Hepatocyte (in vitro differentiated cells): ENCODE measurements at regions not wholly inside any gene's neighbourhood (a gene's known extent, or its start where the extent isn't known, plus 50 kb on each side); places are given as distances from the start of the nearest gene placed in this dataset.

Experiments used
- DNase-seq: peaks from one replicate; pipeline ENCODE4 v3.0.0-alpha.2; 2016; ENCODE audit warnings: low spot score
- H2AFZ ChIP-seq: fragments of 200-600 bp; sonication (generic); 2 replicates; pipeline ENCODE4 v1.6.0; 2016; ENCODE audit warnings: antibody characterized with exemption, mild to moderate bottlenecking
- H3K27ac ChIP-seq: fragments of 200-600 bp; sonication (generic); 2 replicates; pipeline ENCODE4 v1.5.1; 2016; ENCODE audit warnings: mild to moderate bottlenecking
- H3K27me3 ChIP-seq: fragments of 200-600 bp; sonication (generic); 2 replicates; pipeline ENCODE4 v1.6.1; 2016
- H3K36me3 ChIP-seq: fragments of 200-600 bp; sonication (generic); replicated peaks from 2 replicates; pipeline ENCODE4 v1.5.1; 2016; ENCODE audit warnings: low read depth; ENCODE audit not compliant: insufficient read depth
- H3K4me1 ChIP-seq: fragments of 200-600 bp; sonication (generic); 2 replicates; pipeline ENCODE4 v1.5.1; 2016; ENCODE audit warnings: mild to moderate bottlenecking, moderate library complexity; ENCODE audit not compliant: insufficient read depth
- H3K4me2 ChIP-seq: fragments of 200-600 bp; sonication (generic); 2 replicates; pipeline ENCODE4 v1.6.0; 2016
- H3K4me3 ChIP-seq: fragments of 200-600 bp; sonication (generic); 2 replicates; pipeline ENCODE4 v1.5.1; 2016; ENCODE audit warnings: mild to moderate bottlenecking
- H3K79me2 ChIP-seq: fragments of 200-600 bp; sonication (generic); 2 replicates; pipeline ENCODE4 v1.6.0; 2017; ENCODE audit warnings: mild to moderate bottlenecking
- H3K9me2 ChIP-seq: fragments of 200-600 bp; sonication (generic); replicated peaks from 2 replicates; pipeline ENCODE4 v1.6.0; 2017; ENCODE audit warnings: mild to moderate bottlenecking; ENCODE audit not compliant: insufficient read depth
- H3K9me3 ChIP-seq: fragments of 200-600 bp; sonication (generic); 2 replicates; pipeline ENCODE4 v1.5.1; 2016; ENCODE audit warnings: low read depth, mild to moderate bottlenecking
- H4K20me1 ChIP-seq: fragments of 200-600 bp; sonication (generic); 2 replicates; pipeline ENCODE4 v1.6.0; 2016; ENCODE audit warnings: mild to moderate bottlenecking; ENCODE audit not compliant: insufficient read depth, poor library complexity, severe bottlenecking
- EZH2 ChIP-seq: fragments of 200-600 bp; sonication (generic); IDR thresholded peaks from 2 replicates; pipeline ENCODE4 v1.6.1; 2016; ENCODE audit warnings: antibody characterized with exemption, mild to moderate bottlenecking, borderline replicate concordance
- EZH2phosphoT487 ChIP-seq: fragments of 200-600 bp; sonication (generic); IDR thresholded peaks from one replicate; pipeline ENCODE4 v1.6.1; 2018; ENCODE audit warnings: antibody characterized with exemption, mild to moderate bottlenecking, low read depth, moderate library complexity; ENCODE audit not compliant: unreplicated experiment, severe bottlenecking
- WGBS: methylation state at CpG from one replicate; pipeline ENCODE4 v1.1.6; 2016; ENCODE audit warnings: low lambda C conversion rate; ENCODE audit errors: missing lambda C conversion rate; 5-methylcytosine and 5-hydroxymethylcytosine counted together
- TF ChIP-seq, protein P1 (sequence below): fragments of 200-600 bp; sonication (generic); IDR thresholded peaks from 2 replicates; pipeline ENCODE4 v1.5.1; 2016; ENCODE audit warnings: antibody characterized with exemption, mild to moderate bottlenecking; ENCODE audit not compliant: poor library complexity

- no peak for DNase-seq
- Histone ChIP-seq H2AFZ (no peak overlapping the region), H3K9me2 (no peaks in the 10 kb centered on the region), H4K20me1 (no peaks in the 10 kb centered on the region), H3K9me3 (no peaks in the 10 kb centered on the region), H3K4me3 (no peak overlapping the region), H3K4me1 (no peaks in the 10 kb centered on the region), H3K79me2 (no peaks in the 10 kb centered on the region), H3K27me3 (no peaks in the 10 kb centered on the region), H3K36me3 (no peaks in the 10 kb centered on the region), H3K4me2 (no peak overlapping the region), H3K27ac (no peak overlapping the region)
- TF ChIP-seq EZH2, result no peak
- no peak for TF ChIP-seq EZH2phosphoT487
- TF ChIP-seq, protein P1, sequence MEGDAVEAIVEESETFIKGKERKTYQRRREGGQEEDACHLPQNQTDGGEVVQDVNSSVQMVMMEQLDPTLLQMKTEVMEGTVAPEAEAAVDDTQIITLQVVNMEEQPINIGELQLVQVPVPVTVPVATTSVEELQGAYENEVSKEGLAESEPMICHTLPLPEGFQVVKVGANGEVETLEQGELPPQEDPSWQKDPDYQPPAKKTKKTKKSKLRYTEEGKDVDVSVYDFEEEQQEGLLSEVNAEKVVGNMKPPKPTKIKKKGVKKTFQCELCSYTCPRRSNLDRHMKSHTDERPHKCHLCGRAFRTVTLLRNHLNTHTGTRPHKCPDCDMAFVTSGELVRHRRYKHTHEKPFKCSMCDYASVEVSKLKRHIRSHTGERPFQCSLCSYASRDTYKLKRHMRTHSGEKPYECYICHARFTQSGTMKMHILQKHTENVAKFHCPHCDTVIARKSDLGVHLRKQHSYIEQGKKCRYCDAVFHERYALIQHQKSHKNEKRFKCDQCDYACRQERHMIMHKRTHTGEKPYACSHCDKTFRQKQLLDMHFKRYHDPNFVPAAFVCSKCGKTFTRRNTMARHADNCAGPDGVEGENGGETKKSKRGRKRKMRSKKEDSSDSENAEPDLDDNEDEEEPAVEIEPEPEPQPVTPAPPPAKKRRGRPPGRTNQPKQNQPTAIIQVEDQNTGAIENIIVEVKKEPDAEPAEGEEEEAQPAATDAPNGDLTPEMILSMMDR, result no peak
- 56% methylated on average over 3 of the region's 3 CpGs for WGBS
Measured at GRCh38 chr13:95462801-95463200, 89.7 kb upstream of the CLDN10 start.

DNA sequence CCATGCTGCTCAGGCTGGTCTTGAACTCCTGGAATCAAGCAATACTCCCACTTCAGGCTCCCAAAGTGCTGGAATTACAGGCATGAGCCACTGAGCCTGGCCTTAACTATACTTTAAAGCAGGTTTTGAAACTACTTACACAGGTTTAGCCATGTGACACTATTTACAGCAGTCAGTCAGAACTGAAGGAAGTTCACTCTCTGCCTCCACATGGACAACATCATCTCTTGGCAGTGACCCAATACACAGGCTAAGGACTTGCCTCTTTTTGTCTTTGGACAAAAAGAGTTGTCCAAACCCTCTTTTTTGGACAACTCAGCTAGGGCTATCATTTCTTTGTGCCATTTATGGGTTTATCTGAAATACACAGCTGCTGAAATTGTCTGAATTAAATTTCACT, 89.0 kb upstream of the CLDN10 start:
- no peak overlapping the region for H2AFZ ChIP-seq
- no peaks in the 10 kb centered on the region for H3K27me3 ChIP-seq
- H3K79me2 ChIP-seq, result no peaks in the 10 kb centered on the region
- H3K4me2 ChIP-seq, result no peak overlapping the region
- no peak overlapping the region for H3K27ac ChIP-seq
- no peak for DNase-seq
- no peak overlapping the region for H3K4me3 ChIP-seq
- H3K4me1 ChIP-seq, result no peaks in the 10 kb centered on the region
- H3K9me2 ChIP-seq, result no peaks in the 10 kb centered on the region
- no peaks in the 10 kb centered on the region for H4K20me1 ChIP-seq
- no peaks in the 10 kb centered on the region for H3K9me3 ChIP-seq
- no peaks in the 10 kb centered on the region for H3K36me3 ChIP-seq
- TF ChIP-seq EZH2phosphoT487 (no peak), EZH2 (no peak)
- TF ChIP-seq, protein P1, result no peak

GRCh38 chr13:95470574-95471366, 81.8 kb upstream of the CLDN10 start:
- Histone ChIP-seq H3K27ac (no peak overlapping the region), H3K36me3 (no peaks in the 10 kb centered on the region), H3K27me3 (no peaks in the 10 kb centered on the region), H3K4me1 (no peaks in the 10 kb centered on the region), H3K4me3 (no peak overlapping the region), H3K79me2 (no peaks in the 10 kb centered on the region), H3K9me3 (no peaks in the 10 kb centered on the region), H2AFZ (no peak overlapping the region), H3K4me2 (no peak overlapping the region), H4K20me1 (no peaks in the 10 kb centered on the region), H3K9me2 (no peaks in the 10 kb centered on the region)
- no peak for TF ChIP-seq EZH2
- TF ChIP-seq, protein P1, result no peak
- no peak for TF ChIP-seq EZH2phosphoT487
- 76% methylated on average over 19 of the region's 19 CpGs for WGBS
- DNase-seq, result no peak

GRCh38 chr13:95471960-95472359, 80.6 kb upstream of the CLDN10 start:
- WGBS, result 94% methylated on average over 2 of the region's 2 CpGs
- Histone ChIP-seq H3K36me3 (no peaks in the 10 kb centered on the region), H3K9me2 (no peaks in the 10 kb centered on the region), H2AFZ (no peak overlapping the region), H3K79me2 (no peaks in the 10 kb centered on the region), H3K4me2 (no peak overlapping the region), H3K27me3 (no peaks in the 10 kb centered on the region), H3K4me1 (no peaks in the 10 kb centered on the region), H3K27ac (no peak overlapping the region), H3K9me3 (no peaks in the 10 kb centered on the region), H4K20me1 (no peaks in the 10 kb centered on the region), H3K4me3 (no peak overlapping the region)
- TF ChIP-seq EZH2 (no peak), EZH2phosphoT487 (no peak)
- TF ChIP-seq, protein P1, result no peak
- no peak for DNase-seq
